ENCODE measurements at regions not wholly inside any gene's neighbourhood (a gene's known extent, or its start where the extent isn't known, plus 50 kb on each side); places are given as distances from the start of the nearest gene placed in this dataset.

GRCh38 chr1:232718928-232719927 lies 86.0 kb upstream of the MAP10 start:
- TF ChIP-seq, protein P1, sequence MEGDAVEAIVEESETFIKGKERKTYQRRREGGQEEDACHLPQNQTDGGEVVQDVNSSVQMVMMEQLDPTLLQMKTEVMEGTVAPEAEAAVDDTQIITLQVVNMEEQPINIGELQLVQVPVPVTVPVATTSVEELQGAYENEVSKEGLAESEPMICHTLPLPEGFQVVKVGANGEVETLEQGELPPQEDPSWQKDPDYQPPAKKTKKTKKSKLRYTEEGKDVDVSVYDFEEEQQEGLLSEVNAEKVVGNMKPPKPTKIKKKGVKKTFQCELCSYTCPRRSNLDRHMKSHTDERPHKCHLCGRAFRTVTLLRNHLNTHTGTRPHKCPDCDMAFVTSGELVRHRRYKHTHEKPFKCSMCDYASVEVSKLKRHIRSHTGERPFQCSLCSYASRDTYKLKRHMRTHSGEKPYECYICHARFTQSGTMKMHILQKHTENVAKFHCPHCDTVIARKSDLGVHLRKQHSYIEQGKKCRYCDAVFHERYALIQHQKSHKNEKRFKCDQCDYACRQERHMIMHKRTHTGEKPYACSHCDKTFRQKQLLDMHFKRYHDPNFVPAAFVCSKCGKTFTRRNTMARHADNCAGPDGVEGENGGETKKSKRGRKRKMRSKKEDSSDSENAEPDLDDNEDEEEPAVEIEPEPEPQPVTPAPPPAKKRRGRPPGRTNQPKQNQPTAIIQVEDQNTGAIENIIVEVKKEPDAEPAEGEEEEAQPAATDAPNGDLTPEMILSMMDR (IDR thresholded peaks at IDR 0.05) = no peak
- TF ChIP-seq POLR2A (IDR thresholded peaks at IDR 0.05) = no peak

Data from right lobe of liver (tissue), 4 donors.